HL-60/S4 treated with phorbol 12-myristate 13-acetate at 8.2 ng/mL for 4 days and 3 days (cell line): ENCODE measurements at regions not wholly inside any gene's neighbourhood (a gene's known extent, or its start where the extent isn't known, plus 50 kb on each side); places are given as distances from the start of the nearest gene placed in this dataset.
"Not testable (repeated sequence)": the region's sequence is repeated elsewhere in the genome, so short reads cannot be mapped to it uniquely, and the experiment has no call there.

Experiments used
- in situ Hi-C: fragments of 300-500 bp; cut with MboI; formaldehyde crosslinking; loops from 2 replicates; pipeline ENCODE4 v1.15.0; 2022; ENCODE audit warnings: low sequenced_read_pairs

DNA sequence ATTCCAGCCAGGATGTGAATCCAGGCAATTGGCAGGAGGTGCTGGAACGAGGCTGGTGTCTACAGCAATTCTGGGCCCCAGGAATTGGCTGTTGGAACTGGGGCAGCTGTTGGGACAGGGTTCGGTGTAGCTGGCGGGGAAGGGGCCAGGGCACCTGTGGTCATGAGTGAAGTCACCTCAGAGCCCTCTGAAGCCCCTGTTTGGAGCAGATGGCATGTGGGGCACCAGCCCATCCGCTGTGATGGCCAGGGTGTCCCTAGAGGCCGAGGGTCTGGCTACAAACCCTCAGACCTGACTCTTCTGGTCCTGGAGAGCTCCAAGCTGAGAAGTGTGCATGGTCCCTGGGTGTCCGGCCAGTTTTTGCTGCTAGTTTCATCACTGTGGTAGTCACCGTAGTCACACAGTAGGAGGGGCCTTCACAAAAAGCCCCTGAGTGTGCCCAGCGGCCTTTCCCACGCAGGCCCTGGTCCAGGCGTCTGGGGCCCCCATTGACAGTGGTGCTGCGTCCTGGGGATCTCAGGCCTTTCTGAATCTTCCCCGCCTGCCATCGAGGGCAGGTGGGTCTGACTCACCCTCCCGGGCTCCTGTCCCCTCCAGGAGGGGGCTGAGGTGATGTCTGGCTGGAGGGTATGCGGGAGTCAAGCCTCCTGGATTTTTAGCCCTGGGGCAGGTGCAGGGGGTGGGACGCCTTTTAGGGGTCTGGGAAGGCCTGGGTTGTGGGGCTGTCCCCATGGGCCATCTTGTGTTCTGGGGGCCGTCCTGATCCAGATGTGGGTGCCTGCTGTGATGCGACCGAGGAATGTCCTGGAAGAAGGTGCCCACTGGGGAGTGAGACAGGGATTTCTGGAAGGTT, 368.0 kb downstream of the TMEM121 start:
- in situ Hi-C loops, result no loop called here

DNA sequence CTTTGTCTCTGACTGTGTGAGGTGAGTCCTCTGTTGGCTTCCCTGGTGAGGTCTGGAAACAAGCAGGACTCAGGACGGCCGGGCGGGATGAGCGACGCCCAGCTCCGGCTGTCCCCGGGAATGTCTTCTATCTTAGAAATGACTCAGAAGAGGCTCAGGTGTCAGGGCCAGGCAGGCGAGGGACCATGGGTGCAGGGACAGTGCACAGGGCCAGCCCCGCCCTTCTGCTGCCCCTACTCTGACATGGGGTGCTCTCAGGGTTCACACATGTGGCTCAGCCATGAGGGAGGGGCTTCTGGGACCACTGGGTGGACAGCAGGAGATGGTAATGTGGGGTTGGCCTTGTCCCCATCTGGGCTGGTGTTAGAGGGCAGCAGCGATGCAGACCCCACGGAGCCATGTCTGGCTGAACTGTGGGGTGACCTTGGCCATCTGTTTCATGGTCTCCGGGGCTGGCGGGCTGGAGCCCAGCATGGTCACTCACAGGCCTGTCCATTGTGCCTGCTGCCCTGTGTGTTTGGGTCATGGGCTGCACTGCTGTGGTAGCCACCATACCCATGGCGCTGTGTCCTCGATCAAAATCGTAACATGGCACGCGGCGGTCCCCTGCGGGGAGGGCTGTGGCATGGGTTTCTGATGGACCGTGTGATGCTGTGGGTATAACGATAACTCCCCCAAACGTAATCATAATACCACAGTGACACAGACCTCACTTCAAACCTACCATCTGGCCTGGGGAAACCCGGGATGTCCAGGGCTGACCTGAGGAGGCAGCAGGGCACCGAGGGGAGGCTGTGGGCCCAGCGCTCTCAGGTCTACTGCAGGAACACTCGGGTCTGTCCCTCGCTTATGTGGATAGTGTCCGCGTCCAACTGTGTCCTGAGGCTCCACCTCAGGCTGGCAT, 368.8 kb downstream of the TMEM121 start:
- in situ Hi-C loops, result no loop called here

DNA sequence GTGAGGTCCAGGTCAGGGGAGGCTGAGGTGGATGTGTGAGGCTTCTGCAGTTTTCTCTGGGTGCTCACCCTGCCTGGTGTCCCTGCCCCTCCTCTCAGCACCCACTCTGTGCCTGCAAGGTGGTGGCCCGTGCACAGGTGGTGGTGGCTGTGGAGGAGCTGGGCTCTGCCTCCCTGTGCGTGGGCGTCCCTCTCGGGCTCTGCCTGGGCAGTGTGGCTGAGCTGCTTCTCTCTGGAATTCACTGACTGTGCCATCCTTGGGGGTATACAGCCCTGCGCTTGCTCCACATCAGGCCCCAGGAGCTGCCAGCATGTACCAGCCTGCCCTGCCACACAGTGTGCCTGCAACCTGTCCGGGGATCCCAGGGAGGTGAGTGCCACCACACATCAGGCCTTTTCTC, 369.8 kb downstream of the TMEM121 start:
- in situ Hi-C loops, result not testable (repeated sequence)

DNA sequence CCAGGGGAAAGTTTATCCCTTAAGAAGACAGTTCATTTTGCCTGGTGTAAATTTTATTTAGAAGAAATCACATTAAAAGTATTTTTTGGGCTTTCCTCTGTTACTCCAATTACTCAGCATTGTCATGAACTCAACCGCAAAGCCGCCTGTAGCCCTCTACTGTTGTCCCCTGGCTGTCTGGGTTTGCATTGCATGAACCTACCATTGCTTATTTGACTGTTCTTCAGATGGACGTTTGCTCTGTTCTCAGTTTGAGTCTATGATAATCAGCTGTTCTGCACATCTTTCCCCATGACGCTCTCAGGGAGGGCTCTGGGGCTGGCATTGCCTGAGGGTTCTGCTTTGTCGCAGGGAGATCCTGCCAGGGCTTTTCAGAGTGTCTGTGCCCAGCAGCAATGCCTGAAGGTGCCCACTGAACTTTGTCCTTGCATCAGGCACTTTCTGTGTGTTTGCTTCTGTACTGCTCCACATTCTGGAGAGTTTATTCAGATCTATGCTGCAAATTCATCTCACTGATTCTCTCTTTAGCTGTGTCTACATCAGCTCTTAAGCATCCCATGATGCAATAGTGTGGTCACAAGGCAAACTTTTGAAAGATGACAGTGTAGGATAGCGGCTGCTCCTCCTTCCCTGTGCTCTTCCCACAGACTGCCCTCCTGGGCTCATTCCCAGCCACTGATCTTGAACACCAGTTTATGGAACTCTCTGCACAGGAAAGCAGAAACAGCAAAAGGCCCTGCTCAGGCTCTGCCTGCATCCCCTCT, 370.8 kb downstream of the TMEM121 start:
- in situ Hi-C loops, result not testable (repeated sequence)

DNA sequence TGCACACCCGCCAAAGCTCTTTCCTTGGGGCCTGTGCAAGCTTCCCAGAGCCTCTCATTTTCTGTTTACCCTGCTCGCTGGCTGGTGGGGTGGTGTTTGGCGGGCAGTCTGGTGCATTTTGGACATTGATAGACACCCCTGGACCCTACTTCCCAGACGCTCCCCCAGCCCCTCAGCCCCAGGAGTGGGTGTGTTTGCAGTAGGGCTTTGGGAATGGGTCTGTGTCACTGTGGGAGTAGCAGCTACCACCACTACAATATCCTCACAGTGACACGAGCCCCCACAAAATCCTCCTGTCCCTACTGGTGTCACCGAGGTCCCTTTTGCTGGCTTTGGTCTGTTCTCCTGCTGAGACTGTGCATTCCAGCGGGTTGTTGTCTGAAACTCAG, 371.3 kb downstream of the TMEM121 start:
- in situ Hi-C loops, result no loop called here

DNA sequence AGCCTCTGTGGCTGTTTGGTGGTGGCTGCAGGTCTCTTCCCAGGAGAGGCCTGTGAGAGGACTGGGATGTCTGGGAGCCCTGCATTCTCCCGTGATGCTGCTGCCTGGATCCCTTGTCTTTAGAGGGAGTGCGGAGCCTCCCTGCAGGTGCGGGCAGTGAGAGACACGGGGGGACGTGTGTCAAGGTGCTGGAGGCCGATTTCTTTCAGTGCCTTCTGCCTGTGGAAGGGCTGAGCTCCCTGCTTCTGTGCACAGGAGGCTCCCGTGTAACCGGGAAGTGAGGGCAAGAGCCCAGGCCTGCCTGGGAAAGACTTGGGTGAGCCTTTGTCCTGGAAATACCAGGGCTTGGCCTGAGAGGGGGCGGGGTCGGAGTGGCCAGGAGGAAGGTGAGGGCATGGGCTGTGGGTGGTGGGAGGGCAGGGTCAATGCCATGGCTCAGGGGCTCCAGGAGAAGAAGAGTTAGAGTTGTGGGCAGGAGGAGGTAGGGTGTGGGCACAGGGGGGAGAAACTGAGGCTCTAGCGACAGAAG, 372.2 kb downstream of the TMEM121 start:
- in situ Hi-C loops, result no loop called here

DNA sequence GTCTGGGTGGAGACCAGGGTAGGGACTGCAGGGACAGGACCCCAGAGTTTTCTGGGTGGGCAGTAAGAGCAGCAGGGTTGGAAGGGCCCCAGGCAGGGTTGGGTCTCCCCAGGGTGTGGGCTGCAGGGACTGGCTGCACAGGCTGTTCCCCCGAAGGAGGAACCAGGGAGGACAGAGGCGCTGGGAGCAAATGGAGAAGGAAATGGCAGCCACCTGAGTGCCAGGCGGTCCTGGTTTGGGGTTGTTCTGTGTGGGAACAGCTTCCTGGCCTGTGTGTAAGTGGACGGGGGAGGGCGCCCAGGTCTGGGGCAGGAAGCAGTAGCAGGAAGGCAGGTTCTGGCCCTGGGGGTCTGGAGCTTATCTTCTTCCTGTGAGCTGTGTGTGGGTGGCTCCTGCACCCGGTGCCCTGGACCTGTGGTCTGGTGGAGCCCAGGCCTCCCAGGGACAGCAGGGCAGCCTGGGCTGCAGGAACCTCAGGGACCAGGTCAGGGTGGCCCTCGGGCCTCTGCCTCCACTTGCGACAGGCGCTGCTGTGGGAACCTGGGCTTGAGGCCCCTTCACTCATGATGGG, 372.8 kb downstream of the TMEM121 start:
- in situ Hi-C loops, result no loop called here

DNA sequence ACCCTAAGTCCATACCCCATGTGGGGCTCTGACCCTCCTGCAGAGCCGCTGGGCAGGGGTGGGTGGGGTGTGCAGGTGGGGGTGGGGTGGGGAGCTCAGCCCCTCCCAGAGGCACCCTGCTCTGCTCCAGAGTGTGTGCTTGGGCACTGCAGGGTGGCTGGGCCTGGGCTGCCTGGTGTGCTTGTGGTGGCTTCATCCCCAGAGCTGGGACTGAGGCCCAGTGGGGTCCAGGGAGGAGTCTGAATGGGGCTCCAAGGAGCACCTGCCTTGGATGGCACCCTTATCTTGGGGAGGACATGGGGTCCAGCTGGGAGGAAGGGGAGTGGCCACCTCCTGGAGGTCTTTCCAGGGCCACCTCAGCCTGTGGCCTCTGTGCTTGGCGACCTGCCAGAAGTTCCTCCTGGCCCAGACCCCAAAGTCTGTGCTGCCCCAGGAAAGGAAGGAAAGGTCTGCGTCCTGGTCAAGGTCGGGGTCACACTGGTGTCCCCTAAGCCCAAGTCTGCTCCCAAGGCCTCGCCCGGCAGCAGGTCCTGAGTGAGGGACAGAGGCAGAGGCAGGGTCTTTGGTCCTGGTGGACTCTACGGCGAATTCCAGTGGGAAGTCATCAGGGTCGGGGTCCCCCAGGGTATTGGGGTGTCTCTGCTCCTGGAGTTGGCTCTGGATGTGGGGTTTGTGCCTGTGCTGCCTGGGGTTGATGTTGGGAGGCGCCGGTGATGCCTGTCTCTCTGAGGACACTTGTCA, 373.4 kb downstream of the TMEM121 start:
- in situ Hi-C loops, result no loop called here

DNA sequence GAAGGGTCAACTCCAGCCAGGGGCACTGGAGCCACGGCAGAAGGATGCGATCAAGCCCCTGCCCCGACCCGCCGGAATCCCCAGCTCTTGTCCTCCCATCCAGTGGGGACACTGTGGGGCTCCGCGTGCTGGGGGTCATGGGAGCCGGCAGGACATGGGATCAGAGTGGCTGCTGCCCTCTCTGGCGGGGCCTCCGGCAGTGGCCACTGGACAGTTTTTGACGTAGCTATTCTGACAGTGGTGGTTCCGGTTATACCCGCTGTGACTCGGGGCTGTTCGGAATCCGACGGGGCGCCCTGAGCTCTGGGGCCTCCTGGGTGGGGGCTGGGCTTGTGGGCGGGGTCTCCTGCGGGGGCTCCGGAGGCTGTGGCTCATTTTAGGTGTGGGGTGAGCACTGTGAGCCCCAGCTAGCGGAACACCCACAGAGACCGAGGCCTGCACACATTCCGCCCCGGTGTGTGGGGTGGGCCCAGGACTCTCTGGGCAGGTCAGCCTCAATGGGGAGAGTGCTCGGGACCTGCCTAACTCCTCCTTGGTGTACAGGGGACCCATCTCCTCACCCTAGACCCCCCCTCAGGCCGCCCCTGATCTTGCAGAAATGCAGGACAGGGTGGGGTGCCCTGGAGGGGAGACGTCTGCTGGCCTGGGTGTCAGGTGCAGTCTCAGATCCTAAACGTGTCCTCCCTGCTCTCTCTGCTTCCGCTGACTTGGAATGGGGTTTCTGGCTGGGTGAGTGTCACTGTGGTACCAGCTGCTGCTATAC, 374.2 kb downstream of the TMEM121 start:
- in situ Hi-C loops, result no loop called here

DNA sequence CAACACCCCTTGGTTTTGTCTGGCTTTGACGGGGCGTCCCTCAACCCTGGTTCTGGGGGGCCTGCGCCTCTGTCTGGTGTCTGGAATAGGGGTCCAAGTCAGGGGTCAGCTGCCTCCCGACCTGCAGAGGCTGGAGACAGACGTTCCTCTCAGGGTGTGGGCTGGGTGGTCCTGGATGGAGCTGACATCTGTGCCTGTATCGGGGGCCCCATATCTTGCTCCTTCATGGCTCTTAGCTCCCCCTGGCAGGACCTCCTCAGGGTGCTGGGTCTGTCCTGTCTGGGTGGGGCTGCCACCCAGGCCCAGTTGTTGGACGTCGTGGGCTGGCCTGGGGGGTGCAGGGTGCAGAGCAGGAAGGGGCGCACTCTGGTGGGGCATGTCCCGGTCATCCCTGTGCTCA, 374.8 kb downstream of the TMEM121 start:
- in situ Hi-C loops, result no loop called here

DNA sequence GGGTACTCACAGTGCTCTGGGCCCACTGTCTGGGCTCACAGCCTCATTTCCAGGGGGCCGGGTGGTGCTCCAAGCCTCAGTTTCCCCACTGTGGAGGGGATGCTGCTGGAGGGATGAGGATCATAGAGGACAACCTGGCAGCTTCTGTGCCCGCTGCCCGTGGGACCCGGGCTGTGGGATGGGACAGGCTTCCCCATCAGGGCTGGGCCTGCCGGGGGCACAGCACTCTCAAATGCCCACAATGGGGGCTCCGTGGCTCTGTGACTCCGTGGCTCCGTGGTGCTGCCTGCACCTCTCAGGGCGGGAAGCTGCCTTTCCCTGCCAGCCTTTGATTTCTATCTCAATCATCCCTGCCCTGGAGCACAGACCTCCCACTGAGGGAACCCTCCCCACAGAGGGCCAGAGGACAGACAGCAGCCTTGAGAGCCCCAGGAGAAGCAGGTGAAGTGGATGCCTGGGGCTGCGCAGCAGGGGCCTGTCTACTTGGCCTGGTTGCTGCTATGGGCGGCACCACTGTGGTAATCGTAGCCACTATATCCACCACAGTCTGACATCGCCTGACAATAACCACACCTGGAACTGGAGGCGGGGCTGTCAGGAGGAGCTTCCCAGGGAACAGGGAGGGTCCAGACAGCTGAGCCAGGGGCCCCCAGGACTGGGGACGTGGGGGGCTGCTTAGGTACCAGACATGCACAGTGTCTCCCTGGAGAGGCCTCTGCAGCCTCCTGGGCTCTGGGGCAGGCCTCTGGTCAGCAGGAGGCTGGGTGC, 375.9 kb downstream of the TMEM121 start:
- in situ Hi-C loops, result no loop called here

DNA sequence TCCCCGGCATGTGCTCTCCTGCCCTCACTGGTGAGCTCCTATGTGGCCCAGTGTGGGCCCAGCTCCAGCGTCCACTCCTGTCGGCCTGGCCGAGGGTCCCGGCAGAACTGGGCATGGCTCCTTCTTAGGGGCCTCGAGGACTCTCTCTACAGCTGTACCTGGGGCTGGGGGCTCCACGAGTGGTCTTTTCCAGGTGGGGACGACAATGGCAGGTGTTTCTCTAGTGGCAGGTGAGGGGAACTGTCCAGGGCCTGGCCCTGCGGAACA, 376.4 kb downstream of the TMEM121 start:
- in situ Hi-C loops, result not testable (repeated sequence)

DNA sequence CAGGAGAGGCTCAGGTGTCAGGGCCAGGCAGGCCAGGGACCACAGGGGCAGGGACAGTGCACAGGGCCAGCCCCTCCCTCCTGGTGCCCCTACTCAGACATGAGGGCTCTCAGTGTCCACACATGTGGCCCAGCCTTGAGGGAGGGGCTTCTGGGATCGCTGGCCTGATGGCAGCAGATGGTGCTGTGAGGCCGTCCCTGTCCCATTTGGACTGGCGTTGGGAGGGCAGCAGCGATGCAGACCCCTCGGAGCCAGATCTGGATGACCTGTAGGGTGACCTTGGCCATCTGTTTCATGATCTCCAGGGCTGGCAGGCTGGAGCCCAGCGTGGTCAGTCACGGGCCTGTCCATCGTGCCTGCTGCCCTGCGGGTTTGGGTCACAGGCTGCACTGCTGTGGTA, 377.6 kb downstream of the TMEM121 start:
- in situ Hi-C loops, result no loop called here

DNA sequence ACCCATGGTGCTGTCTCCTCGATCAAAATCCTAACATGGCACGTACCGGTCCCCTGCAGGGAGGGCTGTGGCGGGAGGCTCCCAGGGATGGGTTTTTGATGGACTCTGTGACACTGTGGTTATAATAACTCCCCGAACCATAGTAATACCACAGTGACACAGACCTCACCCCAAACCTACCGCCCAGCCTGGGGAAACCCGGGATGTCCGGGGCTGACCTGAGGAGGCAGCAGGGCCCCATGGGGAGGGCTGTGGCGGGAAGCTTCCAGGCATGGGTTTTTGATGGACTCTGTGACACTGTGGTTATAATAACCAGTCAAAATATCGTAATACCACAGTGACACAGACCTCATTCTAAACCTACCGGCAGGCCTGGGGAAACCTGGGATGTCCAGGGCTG, 378.0 kb downstream of the TMEM121 start:
- in situ Hi-C loops, result no loop called here

DNA sequence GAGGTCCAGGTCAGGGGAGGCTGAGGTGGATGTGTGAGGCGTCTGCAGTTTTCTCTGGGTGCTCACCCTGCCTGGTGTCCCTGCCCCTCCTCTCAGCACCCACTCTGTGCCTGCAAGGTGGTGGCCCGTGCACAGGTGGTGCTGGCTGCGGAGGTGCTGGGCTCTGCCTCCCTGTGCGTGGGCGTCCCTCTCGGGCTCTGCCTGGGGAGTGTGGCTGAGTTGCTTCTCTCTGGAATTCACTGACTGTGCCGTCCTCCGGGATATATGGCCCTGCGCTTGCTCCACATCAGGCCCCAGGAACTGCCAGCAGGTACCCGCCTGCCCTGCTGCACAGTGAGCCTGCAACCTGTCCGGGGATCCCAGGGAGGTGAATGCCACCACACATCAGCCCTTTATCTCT, 379.1 kb downstream of the TMEM121 start:
- in situ Hi-C loops, result no loop called here

DNA sequence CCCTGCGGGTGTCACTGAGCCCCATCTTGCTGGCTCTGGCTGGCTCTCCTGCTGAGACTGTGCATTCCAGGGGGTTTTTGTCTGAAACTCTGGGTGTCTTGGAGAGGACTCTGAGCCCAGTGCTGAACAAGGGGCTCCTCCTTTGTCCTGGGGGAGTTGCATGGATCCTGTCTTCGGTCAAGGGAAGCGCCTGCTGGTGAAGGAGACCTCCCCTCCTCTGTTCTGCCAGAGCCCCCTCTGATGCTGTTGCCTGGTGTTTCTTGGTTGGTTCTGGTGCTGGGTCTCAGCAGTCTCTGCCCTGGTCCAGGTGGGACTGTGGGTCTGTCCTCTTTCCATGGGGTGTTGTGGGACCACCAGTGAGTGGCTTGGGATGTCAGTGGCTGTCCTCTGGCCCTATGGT, 380.9 kb downstream of the TMEM121 start:
- in situ Hi-C loops, result no loop called here

DNA sequence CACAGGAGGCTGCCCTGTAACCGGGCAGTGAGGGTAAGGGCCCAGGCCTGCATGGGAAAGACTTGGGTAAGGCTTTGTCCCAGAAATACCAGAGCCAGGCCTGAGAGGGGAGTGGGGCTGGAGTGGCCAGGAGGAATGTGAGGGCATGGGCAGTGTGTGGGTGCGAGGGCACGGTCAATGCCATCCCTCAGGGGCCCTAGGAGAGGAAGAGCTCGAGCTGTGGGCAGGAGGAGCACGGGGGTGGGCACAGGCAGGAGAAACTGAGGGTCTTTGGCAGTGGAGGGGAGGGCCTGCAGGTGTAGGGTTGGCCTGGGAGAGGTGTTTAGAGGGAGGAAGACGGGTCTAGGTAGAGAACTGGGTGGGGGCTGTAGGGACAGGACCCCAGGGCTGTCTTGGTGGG, 381.6 kb downstream of the TMEM121 start:
- in situ Hi-C loops, result no loop called here

DNA sequence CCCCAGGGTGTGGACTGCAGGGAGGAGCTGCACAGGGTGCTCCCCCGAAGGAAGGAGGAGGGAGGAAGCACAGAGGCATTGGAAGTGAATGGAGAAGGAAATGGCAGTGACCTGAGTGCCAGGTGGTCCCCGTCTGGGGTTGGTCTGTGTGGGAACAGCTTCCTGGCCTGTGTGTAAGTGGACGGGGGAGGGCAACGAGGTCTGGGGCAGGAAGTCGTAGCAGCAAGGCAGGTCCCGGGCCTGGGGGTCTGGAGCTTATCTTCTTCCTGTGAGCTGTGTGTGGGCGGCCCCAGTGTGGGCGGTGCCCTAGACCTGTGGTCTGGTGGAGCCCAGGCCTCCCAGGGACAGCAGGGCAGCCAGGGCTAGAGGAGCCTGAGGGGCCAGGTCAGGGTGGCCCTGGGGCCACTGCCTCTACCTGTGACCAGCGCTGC, 382.1 kb downstream of the TMEM121 start:
- in situ Hi-C loops, result no loop called here
